ENCODE measurements at regions not wholly inside any gene's neighbourhood (a gene's known extent, or its start where the extent isn't known, plus 50 kb on each side); places are given as distances from the start of the nearest gene placed in this dataset.

DNA sequence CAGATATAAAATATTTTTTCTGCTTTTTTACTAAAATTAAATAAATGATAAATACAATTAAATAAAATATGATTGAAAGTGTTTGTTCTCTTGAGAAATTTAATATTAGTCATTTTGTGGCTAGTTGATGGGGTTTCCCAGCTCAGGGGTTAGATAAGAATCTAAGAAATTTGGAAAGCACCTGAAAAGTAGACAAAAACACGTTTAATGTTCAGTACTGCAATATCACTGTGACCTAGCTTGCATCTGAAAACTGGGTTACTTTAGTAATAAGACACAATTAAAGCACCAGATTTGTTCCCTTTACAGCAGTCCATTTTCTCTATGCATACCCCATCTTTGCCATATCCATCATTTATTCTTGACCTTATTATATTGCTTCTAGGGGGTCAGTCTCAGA lies 1454.8 kb upstream of the SPRY2 start:
- Histone ChIP-seq H3K4me3 (replicated peaks in 1 of 3; ENCODE audit: insufficient read depth in 1 of 3, low read depth in 1 of 3, low read length in 3 of 3) (no peak overlapping the region), H3K9ac (replicated peaks; ENCODE audit: extremely low read depth, insufficient read depth, low read length) (no peak overlapping the region), H4K20me1 (replicated peaks; ENCODE audit: control insufficient read depth, extremely low read depth, insufficient read depth, low read length) (no peaks in the 10 kb centered on the region), H3K79me2 (ENCODE audit: control insufficient read depth, insufficient read depth, low read length) (no peaks in the 10 kb centered on the region), H3K27ac (ENCODE audit: insufficient read depth, low read depth, low read length) (no peak overlapping the region), H3K4me1 (ENCODE audit: control insufficient read depth, extremely low read depth, insufficient read depth, low read length) (no peaks in the 10 kb centered on the region), H3K9me1 (replicated peaks; ENCODE audit: control insufficient read depth, extremely low read depth, insufficient read depth, low read length) (no peaks in the 10 kb centered on the region), H3K9me3 (replicated peaks; ENCODE audit: control insufficient read depth, insufficient read depth, low read length) (peaks cover 2% of the 10 kb centered on the region), H3K36me3 (ENCODE audit: control insufficient read depth in 2 of 2, extremely low read depth in 1 of 2, insufficient read depth in 2 of 2, low read length in 2 of 2) (no peaks in the 10 kb centered on the region), H2AFZ (ENCODE audit: low read depth, low read length) (no peak overlapping the region), H3K4me2 (ENCODE audit: insufficient read depth, low read length) (no peak overlapping the region), H3K27me3 (ENCODE audit: control insufficient read depth in 2 of 2, insufficient read depth in 2 of 2, low read length in 2 of 2) (no peaks in the 10 kb centered on the region)
- no peak for FAIRE-seq
- DNase-seq (ENCODE audit: low read depth, low spot score) = no peak
- dilution Hi-C loops (cut with MboI; ENCODE audit: extremely low pct_ligation_motif_present, low sequenced_read_pairs) = no loop called here
- ChIA-PET POLR2A (no interaction called here), CTCF (no interaction called here)
- BruUV-seq (replicated peaks) = no TSS peak
- intact Hi-C loops (cut with micrococcal nuclease) = no loop called here
- TF ChIP-seq GATA2 (IDR thresholded peaks at IDR 0.05; ENCODE audit: insufficient read depth, insufficient read length, low read depth, low read length) (no peak), EZH2 (IDR thresholded peaks at IDR 0.05; ENCODE audit: borderline replicate concordance, low read depth, low read length, severe bottlenecking) (no peak), JUN (IDR thresholded peaks at IDR 0.05; ENCODE audit: borderline replicate concordance, insufficient read depth, insufficient read length, low read depth) (no peak), FOS (IDR thresholded peaks at IDR 0.05; ENCODE audit: borderline replicate concordance, insufficient read depth, low read length) (no peak), POLR2AphosphoS5 (IDR thresholded peaks at IDR 0.05; ENCODE audit: insufficient read depth, low read depth, low read length) (no peak), POLR2A (IDR thresholded peaks at IDR 0.05; ENCODE audit: low read depth, low read length) (no peak), MYC (IDR thresholded peaks at IDR 0.05; ENCODE audit: low read depth, low read length) (no peak)
- TF ChIP-seq, protein P1, sequence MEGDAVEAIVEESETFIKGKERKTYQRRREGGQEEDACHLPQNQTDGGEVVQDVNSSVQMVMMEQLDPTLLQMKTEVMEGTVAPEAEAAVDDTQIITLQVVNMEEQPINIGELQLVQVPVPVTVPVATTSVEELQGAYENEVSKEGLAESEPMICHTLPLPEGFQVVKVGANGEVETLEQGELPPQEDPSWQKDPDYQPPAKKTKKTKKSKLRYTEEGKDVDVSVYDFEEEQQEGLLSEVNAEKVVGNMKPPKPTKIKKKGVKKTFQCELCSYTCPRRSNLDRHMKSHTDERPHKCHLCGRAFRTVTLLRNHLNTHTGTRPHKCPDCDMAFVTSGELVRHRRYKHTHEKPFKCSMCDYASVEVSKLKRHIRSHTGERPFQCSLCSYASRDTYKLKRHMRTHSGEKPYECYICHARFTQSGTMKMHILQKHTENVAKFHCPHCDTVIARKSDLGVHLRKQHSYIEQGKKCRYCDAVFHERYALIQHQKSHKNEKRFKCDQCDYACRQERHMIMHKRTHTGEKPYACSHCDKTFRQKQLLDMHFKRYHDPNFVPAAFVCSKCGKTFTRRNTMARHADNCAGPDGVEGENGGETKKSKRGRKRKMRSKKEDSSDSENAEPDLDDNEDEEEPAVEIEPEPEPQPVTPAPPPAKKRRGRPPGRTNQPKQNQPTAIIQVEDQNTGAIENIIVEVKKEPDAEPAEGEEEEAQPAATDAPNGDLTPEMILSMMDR (IDR thresholded peaks at IDR 0.05; ENCODE audit: extremely low read depth in 1 of 2, insufficient read depth in 1 of 2, low read depth in 1 of 2, low read length in 2 of 2) = no peak
- TF ChIP-seq, protein P2, sequence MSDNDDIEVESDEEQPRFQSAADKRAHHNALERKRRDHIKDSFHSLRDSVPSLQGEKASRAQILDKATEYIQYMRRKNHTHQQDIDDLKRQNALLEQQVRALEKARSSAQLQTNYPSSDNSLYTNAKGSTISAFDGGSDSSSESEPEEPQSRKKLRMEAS (IDR thresholded peaks at IDR 0.05; ENCODE audit: insufficient read depth, insufficient read length) = no peak

Measured in endothelial cell of umbilical vein (primary cell).